ENCODE measurements at regions not wholly inside any gene's neighbourhood (a gene's known extent, or its start where the extent isn't known, plus 50 kb on each side); places are given as distances from the start of the nearest gene placed in this dataset.

GRCh38 chr2:188752311-188752710 lies 221.9 kb upstream of the COL3A1 start:
- Histone ChIP-seq H3K27me3 (ENCODE audit: control insufficient read depth in 2 of 2, insufficient read depth in 2 of 2, low read length in 2 of 2) (no peaks in the 10 kb centered on the region), H3K27ac (ENCODE audit: low read depth in 2 of 2, low read length in 2 of 2) (no peak overlapping the region), H3K9ac (ENCODE audit: low read depth in 1 of 2, low read length in 2 of 2) (no peak overlapping the region), H3K9me3 (ENCODE audit: control insufficient read depth in 2 of 2, low read length in 2 of 2) (no peaks in the 10 kb centered on the region), H3K4me3 (ENCODE audit: low read length in 2 of 2) (no peak overlapping the region), H3K36me3 (ENCODE audit: control insufficient read depth in 2 of 2, insufficient read depth in 2 of 2, low read length in 2 of 2) (no peaks in the 10 kb centered on the region), H3K4me1 (ENCODE audit: control insufficient read depth in 2 of 2, insufficient read depth in 2 of 2, low read length in 2 of 2) (no peaks in the 10 kb centered on the region)

- no peaks in the 10 kb centered on the region for H3K9me3 ChIP-seq (ENCODE audit: control insufficient read depth in 2 of 2, low read length in 2 of 2)
Observed at GRCh38 chr2:188762151-188762550, 212.0 kb upstream of the COL3A1 start.

GRCh38 chr2:188765522-188766470 lies 208.4 kb upstream of the COL3A1 start:
- no peaks in the 10 kb centered on the region for H3K27me3 ChIP-seq (ENCODE audit: control insufficient read depth in 2 of 2, insufficient read depth in 2 of 2, low read length in 2 of 2)
- no peaks in the 10 kb centered on the region for H3K4me1 ChIP-seq (ENCODE audit: control insufficient read depth in 2 of 2, insufficient read depth in 2 of 2, low read length in 2 of 2)
- no peaks in the 10 kb centered on the region for H3K9me3 ChIP-seq (ENCODE audit: control insufficient read depth in 2 of 2, low read length in 2 of 2)
- H3K27ac ChIP-seq (ENCODE audit: low read depth in 2 of 2, low read length in 2 of 2) = no peak overlapping the region
- H3K4me3 ChIP-seq (ENCODE audit: low read length in 2 of 2) = no peak overlapping the region
- H3K36me3 ChIP-seq (ENCODE audit: control insufficient read depth in 2 of 2, insufficient read depth in 2 of 2, low read length in 2 of 2) = no peaks in the 10 kb centered on the region
- no peak overlapping the region for H3K9ac ChIP-seq (ENCODE audit: low read depth in 1 of 2, low read length in 2 of 2)

More at GRCh38 chr2:188762151-188762550, 212.0 kb upstream of the COL3A1 start:
- no peaks in the 10 kb centered on the region for H3K36me3 ChIP-seq (ENCODE audit: control insufficient read depth in 2 of 2, insufficient read depth in 2 of 2, low read length in 2 of 2)
- H3K9ac ChIP-seq (ENCODE audit: low read depth in 1 of 2, low read length in 2 of 2) = no peak overlapping the region
- H3K4me3 ChIP-seq (ENCODE audit: low read length in 2 of 2) = no peak overlapping the region
- no peaks in the 10 kb centered on the region for H3K27me3 ChIP-seq (ENCODE audit: control insufficient read depth in 2 of 2, insufficient read depth in 2 of 2, low read length in 2 of 2)
- H3K4me1 ChIP-seq (ENCODE audit: control insufficient read depth in 2 of 2, insufficient read depth in 2 of 2, low read length in 2 of 2) = no peaks in the 10 kb centered on the region
- no peak overlapping the region for H3K27ac ChIP-seq (ENCODE audit: low read depth in 2 of 2, low read length in 2 of 2)

- Histone ChIP-seq H3K4me3 (ENCODE audit: low read length in 2 of 2) (no peak overlapping the region), H3K9ac (ENCODE audit: low read depth in 1 of 2, low read length in 2 of 2) (no peak overlapping the region), H3K4me1 (ENCODE audit: control insufficient read depth in 2 of 2, insufficient read depth in 2 of 2, low read length in 2 of 2) (no peaks in the 10 kb centered on the region), H3K27ac (ENCODE audit: low read depth in 2 of 2, low read length in 2 of 2) (no peak overlapping the region), H3K36me3 (ENCODE audit: control insufficient read depth in 2 of 2, insufficient read depth in 2 of 2, low read length in 2 of 2) (no peaks in the 10 kb centered on the region), H3K27me3 (ENCODE audit: control insufficient read depth in 2 of 2, insufficient read depth in 2 of 2, low read length in 2 of 2) (no peaks in the 10 kb centered on the region), H3K9me3 (ENCODE audit: control insufficient read depth in 2 of 2, low read length in 2 of 2) (no peaks in the 10 kb centered on the region)
Observed at GRCh38 chr2:188766471-188766856, 207.7 kb upstream of the COL3A1 start.

- H3K4me3 ChIP-seq (ENCODE audit: low read length in 2 of 2) = no peak overlapping the region
- H3K4me1 ChIP-seq (ENCODE audit: control insufficient read depth in 2 of 2, insufficient read depth in 2 of 2, low read length in 2 of 2) = no peaks in the 10 kb centered on the region
- no peak overlapping the region for H3K9ac ChIP-seq (ENCODE audit: low read depth in 1 of 2, low read length in 2 of 2)
- H3K9me3 ChIP-seq (ENCODE audit: control insufficient read depth in 2 of 2, low read length in 2 of 2) = no peaks in the 10 kb centered on the region
- H3K36me3 ChIP-seq (ENCODE audit: control insufficient read depth in 2 of 2, insufficient read depth in 2 of 2, low read length in 2 of 2) = no peaks in the 10 kb centered on the region
- H3K27me3 ChIP-seq (ENCODE audit: control insufficient read depth in 2 of 2, insufficient read depth in 2 of 2, low read length in 2 of 2) = no peaks in the 10 kb centered on the region
- H3K27ac ChIP-seq (ENCODE audit: low read depth in 2 of 2, low read length in 2 of 2) = no peak overlapping the region
Observed at GRCh38 chr2:188767176-188767575, 207.0 kb upstream of the COL3A1 start.

- no peaks in the 10 kb centered on the region for H3K27me3 ChIP-seq (ENCODE audit: control insufficient read depth in 2 of 2, insufficient read depth in 2 of 2, low read length in 2 of 2)
- H3K9me3 ChIP-seq (ENCODE audit: control insufficient read depth in 2 of 2, low read length in 2 of 2) = no peaks in the 10 kb centered on the region
- H3K4me3 ChIP-seq (ENCODE audit: low read length in 2 of 2) = no peak overlapping the region
- H3K4me1 ChIP-seq (ENCODE audit: control insufficient read depth in 2 of 2, insufficient read depth in 2 of 2, low read length in 2 of 2) = no peaks in the 10 kb centered on the region
- no peaks in the 10 kb centered on the region for H3K36me3 ChIP-seq (ENCODE audit: control insufficient read depth in 2 of 2, insufficient read depth in 2 of 2, low read length in 2 of 2)
- no peak overlapping the region for H3K27ac ChIP-seq (ENCODE audit: low read depth in 2 of 2, low read length in 2 of 2)
- H3K9ac ChIP-seq (ENCODE audit: low read depth in 1 of 2, low read length in 2 of 2) = no peak overlapping the region
Observed at GRCh38 chr2:188770296-188770695, 203.9 kb upstream of the COL3A1 start.

- no peaks in the 10 kb centered on the region for H3K36me3 ChIP-seq (ENCODE audit: control insufficient read depth in 2 of 2, insufficient read depth in 2 of 2, low read length in 2 of 2)
- H3K27ac ChIP-seq (ENCODE audit: low read depth in 2 of 2, low read length in 2 of 2) = no peak overlapping the region
- no peaks in the 10 kb centered on the region for H3K4me1 ChIP-seq (ENCODE audit: control insufficient read depth in 2 of 2, insufficient read depth in 2 of 2, low read length in 2 of 2)
- no peaks in the 10 kb centered on the region for H3K27me3 ChIP-seq (ENCODE audit: control insufficient read depth in 2 of 2, insufficient read depth in 2 of 2, low read length in 2 of 2)
- no peak overlapping the region for H3K9ac ChIP-seq (ENCODE audit: low read depth in 1 of 2, low read length in 2 of 2)
- H3K4me3 ChIP-seq (ENCODE audit: low read length in 2 of 2) = no peak overlapping the region
- no peaks in the 10 kb centered on the region for H3K9me3 ChIP-seq (ENCODE audit: control insufficient read depth in 2 of 2, low read length in 2 of 2)
Observed at GRCh38 chr2:188773075-188773474, 201.1 kb upstream of the COL3A1 start.

- H3K36me3 ChIP-seq (ENCODE audit: control insufficient read depth in 2 of 2, insufficient read depth in 2 of 2, low read length in 2 of 2) = no peaks in the 10 kb centered on the region
- no peaks in the 10 kb centered on the region for H3K27me3 ChIP-seq (ENCODE audit: control insufficient read depth in 2 of 2, insufficient read depth in 2 of 2, low read length in 2 of 2)
- no peaks in the 10 kb centered on the region for H3K4me1 ChIP-seq (ENCODE audit: control insufficient read depth in 2 of 2, insufficient read depth in 2 of 2, low read length in 2 of 2)
Observed at GRCh38 chr2:188776634-188777033, 197.5 kb upstream of the COL3A1 start.

GRCh38 chr2:188784269-188784762 lies 189.9 kb upstream of the COL3A1 start:
- Histone ChIP-seq H3K36me3 (ENCODE audit: control insufficient read depth in 2 of 2, insufficient read depth in 2 of 2, low read length in 2 of 2) (no peaks in the 10 kb centered on the region), H3K27me3 (ENCODE audit: control insufficient read depth in 2 of 2, insufficient read depth in 2 of 2, low read length in 2 of 2) (no peaks in the 10 kb centered on the region), H3K27ac (ENCODE audit: low read depth in 2 of 2, low read length in 2 of 2) (no peak overlapping the region), H3K4me1 (ENCODE audit: control insufficient read depth in 2 of 2, insufficient read depth in 2 of 2, low read length in 2 of 2) (no peaks in the 10 kb centered on the region), H3K9me3 (ENCODE audit: control insufficient read depth in 2 of 2, low read length in 2 of 2) (no peaks in the 10 kb centered on the region), H3K9ac (ENCODE audit: low read depth in 1 of 2, low read length in 2 of 2) (no peak overlapping the region), H3K4me3 (ENCODE audit: low read length in 2 of 2) (no peak overlapping the region)

More at GRCh38 chr2:188776634-188777033, 197.5 kb upstream of the COL3A1 start:
- Histone ChIP-seq H3K27ac (ENCODE audit: low read depth in 2 of 2, low read length in 2 of 2) (no peak overlapping the region), H3K9ac (ENCODE audit: low read depth in 1 of 2, low read length in 2 of 2) (no peak overlapping the region), H3K4me3 (ENCODE audit: low read length in 2 of 2) (no peak overlapping the region), H3K9me3 (ENCODE audit: control insufficient read depth in 2 of 2, low read length in 2 of 2) (no peaks in the 10 kb centered on the region)

GRCh38 chr2:188785061-188785460 lies 189.1 kb upstream of the COL3A1 start:
- H3K4me3 ChIP-seq (ENCODE audit: low read length in 2 of 2) = no peak overlapping the region
- H3K27ac ChIP-seq (ENCODE audit: low read depth in 2 of 2, low read length in 2 of 2) = no peak overlapping the region
- H3K9me3 ChIP-seq (ENCODE audit: control insufficient read depth in 2 of 2, low read length in 2 of 2) = no peaks in the 10 kb centered on the region

More at GRCh38 chr2:188785061-188785460, 189.1 kb upstream of the COL3A1 start:
- H3K9ac ChIP-seq (ENCODE audit: low read depth in 1 of 2, low read length in 2 of 2) = no peak overlapping the region
- no peaks in the 10 kb centered on the region for H3K36me3 ChIP-seq (ENCODE audit: control insufficient read depth in 2 of 2, insufficient read depth in 2 of 2, low read length in 2 of 2)
- H3K4me1 ChIP-seq (ENCODE audit: control insufficient read depth in 2 of 2, insufficient read depth in 2 of 2, low read length in 2 of 2) = no peaks in the 10 kb centered on the region
- no peaks in the 10 kb centered on the region for H3K27me3 ChIP-seq (ENCODE audit: control insufficient read depth in 2 of 2, insufficient read depth in 2 of 2, low read length in 2 of 2)

All from mucosa of rectum (tissue), 2 donors.